ENCODE measurements at regions not wholly inside any gene's neighbourhood (a gene's known extent, or its start where the extent isn't known, plus 50 kb on each side); places are given as distances from the start of the nearest gene placed in this dataset.

GRCh38 chr2:41605914-41606313, 441.9 kb upstream of the PKDCC start:
- Histone ChIP-seq H3K27me3 (ENCODE audit: insufficient read depth, low read depth) (no peaks in the 10 kb centered on the region), H3K36me3 (ENCODE audit: insufficient read depth) (no peaks in the 10 kb centered on the region), H3K79me2 (ENCODE audit: insufficient read depth, low read depth) (no peaks in the 10 kb centered on the region), H3K9ac (no peak overlapping the region), H4K20me1 (ENCODE audit: insufficient read depth) (no peaks in the 10 kb centered on the region), H3K4me1 (ENCODE audit: low read depth, poor library complexity, severe bottlenecking) (no peaks in the 10 kb centered on the region), H3K27ac (no peak overlapping the region), H3K4me3 (IDR thresholded peaks at IDR 0.05; ENCODE audit: insufficient read depth, low read depth, low read length) (no peak overlapping the region), H2AFZ (ENCODE audit: low read depth) (no peak overlapping the region), H3K4me2 (no peak overlapping the region)
- TF ChIP-seq CTCF (conservative IDR thresholded peaks at IDR 0.05; ENCODE audit: low read depth, low read length): no peak

GRCh38 chr2:41610501-41611190, 437.2 kb upstream of the PKDCC start:
- H3K79me2 ChIP-seq (ENCODE audit: insufficient read depth, low read depth): no peaks in the 10 kb centered on the region
- no peak overlapping the region for H3K9ac ChIP-seq
- H4K20me1 ChIP-seq (ENCODE audit: insufficient read depth): no peaks in the 10 kb centered on the region
- H3K27me3 ChIP-seq (ENCODE audit: insufficient read depth, low read depth): no peaks in the 10 kb centered on the region
- H3K4me2 ChIP-seq: no peak overlapping the region
- H2AFZ ChIP-seq (ENCODE audit: low read depth): no peak overlapping the region
- no peak for TF ChIP-seq CTCF (conservative IDR thresholded peaks at IDR 0.05; ENCODE audit: low read depth, low read length)
- H3K4me1 ChIP-seq (ENCODE audit: low read depth, poor library complexity, severe bottlenecking): no peaks in the 10 kb centered on the region
- no peak overlapping the region for H3K4me3 ChIP-seq (IDR thresholded peaks at IDR 0.05; ENCODE audit: insufficient read depth, low read depth, low read length)
- no peak overlapping the region for H3K27ac ChIP-seq
- H3K36me3 ChIP-seq (ENCODE audit: insufficient read depth): no peaks in the 10 kb centered on the region

GRCh38 chr2:41618754-41619153, 429.1 kb upstream of the PKDCC start:
- no peak for TF ChIP-seq CTCF (conservative IDR thresholded peaks at IDR 0.05; ENCODE audit: low read depth, low read length)
- no peaks in the 10 kb centered on the region for H3K36me3 ChIP-seq (ENCODE audit: insufficient read depth)
- H4K20me1 ChIP-seq (ENCODE audit: insufficient read depth): no peaks in the 10 kb centered on the region
- H2AFZ ChIP-seq (ENCODE audit: low read depth): no peak overlapping the region
- H3K4me3 ChIP-seq (IDR thresholded peaks at IDR 0.05; ENCODE audit: insufficient read depth, low read depth, low read length): no peak overlapping the region
- H3K9ac ChIP-seq: no peak overlapping the region
- no peaks in the 10 kb centered on the region for H3K79me2 ChIP-seq (ENCODE audit: insufficient read depth, low read depth)
- H3K4me1 ChIP-seq (ENCODE audit: low read depth, poor library complexity, severe bottlenecking): no peaks in the 10 kb centered on the region
- no peak overlapping the region for H3K27ac ChIP-seq
- no peaks in the 10 kb centered on the region for H3K27me3 ChIP-seq (ENCODE audit: insufficient read depth, low read depth)
- H3K4me2 ChIP-seq: no peak overlapping the region

GRCh38 chr2:41621095-41621494, 426.7 kb upstream of the PKDCC start:
- Histone ChIP-seq H3K4me1 (ENCODE audit: low read depth, poor library complexity, severe bottlenecking) (no peaks in the 10 kb centered on the region), H3K9ac (no peak overlapping the region), H3K4me2 (no peak overlapping the region), H4K20me1 (ENCODE audit: insufficient read depth) (no peaks in the 10 kb centered on the region), H3K27ac (no peak overlapping the region), H3K36me3 (ENCODE audit: insufficient read depth) (no peaks in the 10 kb centered on the region), H3K79me2 (ENCODE audit: insufficient read depth, low read depth) (no peaks in the 10 kb centered on the region), H3K4me3 (IDR thresholded peaks at IDR 0.05; ENCODE audit: insufficient read depth, low read depth, low read length) (no peak overlapping the region), H2AFZ (ENCODE audit: low read depth) (no peak overlapping the region), H3K27me3 (ENCODE audit: insufficient read depth, low read depth) (no peaks in the 10 kb centered on the region)
- no peak for TF ChIP-seq CTCF (conservative IDR thresholded peaks at IDR 0.05; ENCODE audit: low read depth, low read length)
